ENCODE measurements at regions not wholly inside any gene's neighbourhood (a gene's known extent, or its start where the extent isn't known, plus 50 kb on each side); places are given as distances from the start of the nearest gene placed in this dataset.

DNA sequence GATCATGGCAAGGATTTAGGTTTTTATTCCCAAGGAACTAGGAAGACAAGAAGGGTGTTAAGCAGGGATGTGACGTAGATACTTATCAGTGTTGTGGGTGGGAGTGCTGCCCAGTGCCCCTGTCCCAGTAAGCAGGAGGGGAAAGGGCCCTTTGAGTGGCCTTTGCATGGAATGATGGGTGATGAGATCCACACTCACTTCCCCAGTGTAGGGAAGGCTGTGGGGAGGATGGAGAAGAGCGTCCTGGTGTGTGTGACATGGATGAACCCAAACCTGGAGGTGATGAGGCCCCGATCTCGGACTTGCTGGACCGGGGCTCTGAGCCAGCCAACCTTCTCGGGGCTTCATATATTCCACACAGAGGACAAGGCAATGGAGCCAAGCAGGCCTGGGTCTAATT is 610.9 kb downstream of the CDH26 start:
- TF ChIP-seq SMC3 (IDR thresholded peaks at IDR 0.05; ENCODE audit: low read depth, low read length), result no peak
- TF ChIP-seq CHD1 (IDR thresholded peaks at IDR 0.05; ENCODE audit: low read depth, low read length), result no peak
- TF ChIP-seq RAD21 (IDR thresholded peaks at IDR 0.05; ENCODE audit: low read length), result no peak
- no peak for TF ChIP-seq CTCF (conservative IDR thresholded peaks at IDR 0.05; ENCODE audit: low read depth, low read length)
- TF ChIP-seq BHLHE40 (IDR thresholded peaks at IDR 0.05; ENCODE audit: low read depth, low read length), result no peak
- TF ChIP-seq FOS (IDR thresholded peaks at IDR 0.05; ENCODE audit: low read depth, low read length), result no peak
- TF ChIP-seq, protein P1, sequence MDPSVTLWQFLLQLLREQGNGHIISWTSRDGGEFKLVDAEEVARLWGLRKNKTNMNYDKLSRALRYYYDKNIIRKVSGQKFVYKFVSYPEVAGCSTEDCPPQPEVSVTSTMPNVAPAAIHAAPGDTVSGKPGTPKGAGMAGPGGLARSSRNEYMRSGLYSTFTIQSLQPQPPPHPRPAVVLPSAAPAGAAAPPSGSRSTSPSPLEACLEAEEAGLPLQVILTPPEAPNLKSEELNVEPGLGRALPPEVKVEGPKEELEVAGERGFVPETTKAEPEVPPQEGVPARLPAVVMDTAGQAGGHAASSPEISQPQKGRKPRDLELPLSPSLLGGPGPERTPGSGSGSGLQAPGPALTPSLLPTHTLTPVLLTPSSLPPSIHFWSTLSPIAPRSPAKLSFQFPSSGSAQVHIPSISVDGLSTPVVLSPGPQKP (IDR thresholded peaks at IDR 0.05; ENCODE audit: borderline replicate concordance, low read depth, low read length), result no peak
- no peak for TF ChIP-seq RCOR1 (IDR thresholded peaks at IDR 0.05; ENCODE audit: insufficient replicate concordance, low read length)
- no peak for TF ChIP-seq MAFK (IDR thresholded peaks at IDR 0.05; ENCODE audit: low read depth, low read length)
- no peak for TF ChIP-seq NFE2L2 (IDR thresholded peaks at IDR 0.05; ENCODE audit: low read depth, low read length)
- no peak for TF ChIP-seq RFX5 (IDR thresholded peaks at IDR 0.05; ENCODE audit: low read depth, low read length)
- no peak for TF ChIP-seq POLR2A (IDR thresholded peaks at IDR 0.05; ENCODE audit: low read depth, low read length)
- TF ChIP-seq, protein P2, sequence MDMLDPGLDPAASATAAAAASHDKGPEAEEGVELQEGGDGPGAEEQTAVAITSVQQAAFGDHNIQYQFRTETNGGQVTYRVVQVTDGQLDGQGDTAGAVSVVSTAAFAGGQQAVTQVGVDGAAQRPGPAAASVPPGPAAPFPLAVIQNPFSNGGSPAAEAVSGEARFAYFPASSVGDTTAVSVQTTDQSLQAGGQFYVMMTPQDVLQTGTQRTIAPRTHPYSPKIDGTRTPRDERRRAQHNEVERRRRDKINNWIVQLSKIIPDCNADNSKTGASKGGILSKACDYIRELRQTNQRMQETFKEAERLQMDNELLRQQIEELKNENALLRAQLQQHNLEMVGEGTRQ (IDR thresholded peaks at IDR 0.05; ENCODE audit: low read depth, low read length), result no peak
- TF ChIP-seq MXI1 (IDR thresholded peaks at IDR 0.05; ENCODE audit: borderline replicate concordance, low read depth, low read length), result no peak
- no peak for TF ChIP-seq CEBPB (IDR thresholded peaks at IDR 0.05; ENCODE audit: low read depth, low read length)
- TF ChIP-seq MAZ (IDR thresholded peaks at IDR 0.05; ENCODE audit: borderline replicate concordance, low read depth, low read length), result no peak
- Histone ChIP-seq H4K5ac (ENCODE audit: low read depth, low read length) (no peak overlapping the region), H3K4me1 (ENCODE audit: control insufficient read depth, insufficient read depth, low read length) (no peaks in the 10 kb centered on the region), H3K18ac (ENCODE audit: low read depth, low read length) (no peak overlapping the region), H3K4me2 (ENCODE audit: low read depth, low read length) (no peak overlapping the region), H3K27me3 (ENCODE audit: control insufficient read depth, insufficient read depth, low read length) (no peaks in the 10 kb centered on the region), H3K9me3 (ENCODE audit: control insufficient read depth, insufficient read depth, low read length) (peaks cover 21% of the 10 kb centered on the region), H3K23ac (ENCODE audit: low read depth, low read length) (no peak overlapping the region), H2BK20ac (ENCODE audit: low read depth, low read length) (no peak overlapping the region), H3K9ac (ENCODE audit: low read depth, low read length) (no peak overlapping the region), H2AFZ (replicated peaks; ENCODE audit: low read length, poor library complexity) (no peak overlapping the region), H3K56ac (ENCODE audit: extremely low read depth, insufficient read depth, low read length) (no peak overlapping the region), H2AK9ac (replicated peaks; ENCODE audit: low read depth, low read length, poor library complexity) (no peak overlapping the region), H3K4ac (ENCODE audit: low read depth, low read length) (no peak overlapping the region), H2BK120ac (ENCODE audit: low read depth, low read length) (no peak overlapping the region), H3K14ac (replicated peaks; ENCODE audit: low read depth, low read length) (no peak overlapping the region), H4K8ac (ENCODE audit: low read depth in 2 of 2, low read length in 2 of 2) (no peak overlapping the region), H3K36me3 (ENCODE audit: control insufficient read depth, insufficient read depth, low read length) (no peaks in the 10 kb centered on the region), H3K9me1 (ENCODE audit: insufficient read depth, low read length) (no peaks in the 10 kb centered on the region), H3K27ac (ENCODE audit: insufficient read depth, low read length) (no peak overlapping the region), H4K20me1 (ENCODE audit: insufficient read depth, low read length) (no peaks in the 10 kb centered on the region), H3K4me3 (ENCODE audit: insufficient read depth, low read depth, low read length) (no peak overlapping the region), H3K79me1 (ENCODE audit: low read depth in 1 of 2, low read length in 2 of 2) (no peaks in the 10 kb centered on the region), H2BK15ac (ENCODE audit: low read depth, low read length) (no peak overlapping the region), H2BK5ac (ENCODE audit: low read depth, low read length, poor library complexity, severe bottlenecking) (no peak overlapping the region), H2AK5ac (ENCODE audit: low read depth, low read length) (no peak overlapping the region), H4K91ac (ENCODE audit: insufficient read depth, low read depth, low read length) (no peak overlapping the region)
- intact Hi-C loops (cut with micrococcal nuclease), result no loop called here
- ChIA-PET CTCF (interaction anchor here (0.6 kb wide), 1 partner anchor 187 kb away, joined by 3 read pairs; no protein-coding TSS in a partner anchor), POLR2A (ENCODE audit: unreplicated experiment) (no interaction called here)
- dilution Hi-C loops (cut with HindIII; ENCODE audit: low sequenced_read_pairs, unreplicated experiment), result no loop called here
- no TSS peak for BruUV-seq (replicated peaks)
- WGBS, 2 experiments (ENCODE audit: extremely low coverage in 2 of 2, insufficient read length in 1 of 2), result no CpG with 5 or more reads among the region's 6 CpGs
- in situ Hi-C loops (cut with MboI; ENCODE audit: low sequenced_read_pairs), result no loop called here
- no peak for ATAC-seq (ENCODE audit: low read depth)
- no peak for DNase-seq
